HL-60 (cell line): ENCODE measurements at regions not wholly inside any gene's neighbourhood (a gene's known extent, or its start where the extent isn't known, plus 50 kb on each side); places are given as distances from the start of the nearest gene placed in this dataset.

Experiments
- DNase-seq, 2 experiments: peaks; one replicate each; pipeline ENCODE4 v3.0.0-alpha.2; 2010 to 2020; ENCODE audit warnings: low read depth in 1 of 2, low spot score in 1 of 2
- H3K27ac ChIP-seq: fragments of 250-450 bp; sonication (Bioruptor Pico); replicated peaks from 2 replicates; pipeline ENCODE4 v1.5.1; 2020; ENCODE audit warnings: mild to moderate bottlenecking, moderate library complexity
- H3K27me3 ChIP-seq: fragments of 250-450 bp; sonication (Bioruptor Pico); 2 replicates; pipeline ENCODE4 v1.5.1; 2021; ENCODE audit warnings: mild to moderate bottlenecking, moderate library complexity; ENCODE audit not compliant: insufficient read depth, poor library complexity, severe bottlenecking
- H3K4me3 ChIP-seq: replicated peaks from 2 replicates; pipeline ENCODE4 v1.5.1; 2011; ENCODE audit warnings: mild to moderate bottlenecking, control low read depth, low read length; ENCODE audit not compliant: insufficient read depth
- GABPA ChIP-seq: IDR thresholded peaks from 2 replicates; pipeline ENCODE4 v1.6.1; 2012; ENCODE audit warnings: low read depth
- POLR2AphosphoS5 ChIP-seq: IDR thresholded peaks from 2 replicates; pipeline ENCODE4 v1.6.1; 2012; ENCODE audit warnings: low read depth
- SPI1 ChIP-seq: IDR thresholded peaks from 2 replicates; pipeline ENCODE4 v1.6.1; 2012; ENCODE audit warnings: low read depth, mild to moderate bottlenecking, borderline replicate concordance
- TF ChIP-seq, protein P1 (sequence below): IDR thresholded peaks from one replicate; pipeline ENCODE4 v1.5.1; 2011; ENCODE audit warnings: low read length, control low read depth, inconsistent platforms; ENCODE audit not compliant: insufficient read depth
- TF ChIP-seq, protein P2 (sequence below): IDR thresholded peaks from 2 replicates; pipeline ENCODE4 v1.6.1; 2012; ENCODE audit warnings: low read depth; ENCODE audit not compliant: insufficient replicate concordance

DNA sequence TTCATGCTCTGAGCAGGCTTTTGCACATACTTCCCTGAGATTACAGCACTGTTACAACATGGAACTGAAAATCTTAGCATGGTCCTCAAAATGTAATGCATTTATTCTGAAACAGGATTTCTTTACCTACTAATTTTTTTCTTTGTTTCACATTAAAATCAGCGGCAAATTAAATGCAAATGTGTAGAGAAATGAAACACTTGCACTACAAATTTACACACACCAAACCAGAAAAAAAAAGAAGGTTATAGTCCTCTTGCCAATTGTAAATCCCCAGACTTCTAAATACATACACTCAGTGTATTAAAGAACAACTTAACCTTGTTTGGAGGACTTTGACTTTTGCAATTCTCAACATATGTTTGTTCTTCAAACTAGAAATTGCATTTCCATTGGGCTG is 210.9 kb upstream of the TBX18 start:
- TF ChIP-seq, protein P1, sequence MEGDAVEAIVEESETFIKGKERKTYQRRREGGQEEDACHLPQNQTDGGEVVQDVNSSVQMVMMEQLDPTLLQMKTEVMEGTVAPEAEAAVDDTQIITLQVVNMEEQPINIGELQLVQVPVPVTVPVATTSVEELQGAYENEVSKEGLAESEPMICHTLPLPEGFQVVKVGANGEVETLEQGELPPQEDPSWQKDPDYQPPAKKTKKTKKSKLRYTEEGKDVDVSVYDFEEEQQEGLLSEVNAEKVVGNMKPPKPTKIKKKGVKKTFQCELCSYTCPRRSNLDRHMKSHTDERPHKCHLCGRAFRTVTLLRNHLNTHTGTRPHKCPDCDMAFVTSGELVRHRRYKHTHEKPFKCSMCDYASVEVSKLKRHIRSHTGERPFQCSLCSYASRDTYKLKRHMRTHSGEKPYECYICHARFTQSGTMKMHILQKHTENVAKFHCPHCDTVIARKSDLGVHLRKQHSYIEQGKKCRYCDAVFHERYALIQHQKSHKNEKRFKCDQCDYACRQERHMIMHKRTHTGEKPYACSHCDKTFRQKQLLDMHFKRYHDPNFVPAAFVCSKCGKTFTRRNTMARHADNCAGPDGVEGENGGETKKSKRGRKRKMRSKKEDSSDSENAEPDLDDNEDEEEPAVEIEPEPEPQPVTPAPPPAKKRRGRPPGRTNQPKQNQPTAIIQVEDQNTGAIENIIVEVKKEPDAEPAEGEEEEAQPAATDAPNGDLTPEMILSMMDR = no peak
- TF ChIP-seq, protein P2, sequence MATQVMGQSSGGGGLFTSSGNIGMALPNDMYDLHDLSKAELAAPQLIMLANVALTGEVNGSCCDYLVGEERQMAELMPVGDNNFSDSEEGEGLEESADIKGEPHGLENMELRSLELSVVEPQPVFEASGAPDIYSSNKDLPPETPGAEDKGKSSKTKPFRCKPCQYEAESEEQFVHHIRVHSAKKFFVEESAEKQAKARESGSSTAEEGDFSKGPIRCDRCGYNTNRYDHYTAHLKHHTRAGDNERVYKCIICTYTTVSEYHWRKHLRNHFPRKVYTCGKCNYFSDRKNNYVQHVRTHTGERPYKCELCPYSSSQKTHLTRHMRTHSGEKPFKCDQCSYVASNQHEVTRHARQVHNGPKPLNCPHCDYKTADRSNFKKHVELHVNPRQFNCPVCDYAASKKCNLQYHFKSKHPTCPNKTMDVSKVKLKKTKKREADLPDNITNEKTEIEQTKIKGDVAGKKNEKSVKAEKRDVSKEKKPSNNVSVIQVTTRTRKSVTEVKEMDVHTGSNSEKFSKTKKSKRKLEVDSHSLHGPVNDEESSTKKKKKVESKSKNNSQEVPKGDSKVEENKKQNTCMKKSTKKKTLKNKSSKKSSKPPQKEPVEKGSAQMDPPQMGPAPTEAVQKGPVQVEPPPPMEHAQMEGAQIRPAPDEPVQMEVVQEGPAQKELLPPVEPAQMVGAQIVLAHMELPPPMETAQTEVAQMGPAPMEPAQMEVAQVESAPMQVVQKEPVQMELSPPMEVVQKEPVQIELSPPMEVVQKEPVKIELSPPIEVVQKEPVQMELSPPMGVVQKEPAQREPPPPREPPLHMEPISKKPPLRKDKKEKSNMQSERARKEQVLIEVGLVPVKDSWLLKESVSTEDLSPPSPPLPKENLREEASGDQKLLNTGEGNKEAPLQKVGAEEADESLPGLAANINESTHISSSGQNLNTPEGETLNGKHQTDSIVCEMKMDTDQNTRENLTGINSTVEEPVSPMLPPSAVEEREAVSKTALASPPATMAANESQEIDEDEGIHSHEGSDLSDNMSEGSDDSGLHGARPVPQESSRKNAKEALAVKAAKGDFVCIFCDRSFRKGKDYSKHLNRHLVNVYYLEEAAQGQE = no peak
- TF ChIP-seq SPI1 = no peak
- TF ChIP-seq POLR2AphosphoS5 = no peak
- TF ChIP-seq GABPA = no peak
- H3K27me3 ChIP-seq = no peaks in the 10 kb centered on the region
- DNase-seq = no peak
- H3K27ac ChIP-seq = no peak overlapping the region
- no peak overlapping the region for H3K4me3 ChIP-seq

DNA sequence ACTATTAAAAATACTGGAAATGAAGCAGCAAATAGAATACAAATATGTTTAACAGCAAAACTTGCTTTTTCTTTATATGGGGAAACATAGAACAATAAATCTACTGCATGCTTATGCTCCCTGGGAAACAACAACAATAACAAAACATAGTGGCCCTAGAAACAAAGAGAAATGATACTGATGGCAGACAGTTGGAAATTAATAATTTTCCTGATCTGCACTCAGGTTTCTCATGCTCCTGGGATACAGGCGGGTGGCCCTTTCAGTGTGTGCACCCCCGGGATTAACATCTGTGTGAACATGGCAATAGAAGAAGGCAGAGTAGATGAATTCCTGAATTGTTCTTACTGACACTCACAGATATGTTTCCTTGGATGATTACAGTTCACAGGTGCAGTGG is 209.2 kb upstream of the TBX18 start:
- DNase-seq = no peak
- TF ChIP-seq SPI1 (no peak), GABPA (no peak)
- TF ChIP-seq, protein P2 = no peak
- no peak overlapping the region for H3K27ac ChIP-seq
- H3K27me3 ChIP-seq = no peaks in the 10 kb centered on the region
- H3K4me3 ChIP-seq = no peak overlapping the region

DNA sequence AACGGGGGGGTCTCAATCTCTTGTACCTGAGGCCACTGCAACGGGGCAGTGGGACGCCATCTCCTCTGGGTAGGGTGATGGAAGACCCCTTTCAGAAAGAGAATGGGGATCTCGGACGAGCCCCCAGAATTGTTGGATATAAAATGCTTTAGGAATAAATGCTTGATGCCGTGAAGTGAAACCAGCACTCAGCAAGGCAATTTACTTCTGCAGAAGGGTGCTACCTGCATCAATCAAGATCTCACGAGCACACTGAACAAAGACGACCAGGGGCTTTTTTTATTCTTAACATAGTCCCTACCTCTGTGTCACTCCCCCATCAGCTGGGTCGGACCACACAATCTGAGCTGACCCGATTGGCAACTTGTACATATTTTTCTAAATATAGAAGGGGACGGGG is 203.6 kb upstream of the TBX18 start:
- DNase-seq = no peak

More for the DNA sequence above, 203.6 kb upstream of the TBX18 start:
- TF ChIP-seq POLR2AphosphoS5 = no peak
- TF ChIP-seq, protein P2 = no peak
- TF ChIP-seq GABPA = no peak
- TF ChIP-seq, protein P1 = no peak
- no peak for TF ChIP-seq SPI1
- Histone ChIP-seq H3K4me3 (no peak overlapping the region), H3K27ac (no peak overlapping the region), H3K27me3 (no peaks in the 10 kb centered on the region)
